Upper lobe of left lung (tissue), 4 donors: ENCODE measurements at regions not wholly inside any gene's neighbourhood (a gene's known extent, or its start where the extent isn't known, plus 50 kb on each side); places are given as distances from the start of the nearest gene placed in this dataset.

ENCODE experiments used
- POLR2A ChIP-seq, 4 donors: fragments of 450-650 bp; IDR thresholded peaks; one replicate each; pipeline ENCODE4 v1.5.1; 2016 to 2017; ENCODE audit warnings: antibody characterized with exemption in 4 of 4, mild to moderate bottlenecking in 2 of 4
- TF ChIP-seq, protein P1 (sequence below), 6 experiments: fragments of 450-650 bp in 4 of 6; fragments of 200-600 bp in 2 of 6; sonication (generic) in 2 of 6; IDR thresholded peaks; one replicate each; pipeline ENCODE4 v1.5.1; 2016 to 2019; ENCODE audit warnings: antibody characterized with exemption in 6 of 6

DNA sequence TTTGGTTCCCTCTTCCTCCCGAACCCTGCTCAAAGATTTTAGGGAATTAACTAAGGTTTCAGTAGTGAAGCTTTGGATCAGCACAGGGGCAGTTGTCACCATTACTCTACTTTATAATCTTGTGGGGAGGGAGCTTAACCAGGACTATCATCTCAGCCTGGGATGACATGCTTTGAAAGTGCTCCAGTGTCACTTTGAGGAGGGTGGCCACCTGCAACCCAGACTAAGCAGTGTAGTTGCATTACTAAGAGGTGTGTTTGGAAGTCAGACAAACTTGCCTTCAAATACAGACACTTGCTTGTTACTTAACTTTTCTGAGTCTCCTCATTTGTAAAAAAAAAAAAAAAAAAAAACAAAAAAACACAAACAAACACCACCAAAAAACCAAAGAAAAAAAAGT lies 340.3 kb upstream of the TBL1XR1 start:
- TF ChIP-seq, protein P1, sequence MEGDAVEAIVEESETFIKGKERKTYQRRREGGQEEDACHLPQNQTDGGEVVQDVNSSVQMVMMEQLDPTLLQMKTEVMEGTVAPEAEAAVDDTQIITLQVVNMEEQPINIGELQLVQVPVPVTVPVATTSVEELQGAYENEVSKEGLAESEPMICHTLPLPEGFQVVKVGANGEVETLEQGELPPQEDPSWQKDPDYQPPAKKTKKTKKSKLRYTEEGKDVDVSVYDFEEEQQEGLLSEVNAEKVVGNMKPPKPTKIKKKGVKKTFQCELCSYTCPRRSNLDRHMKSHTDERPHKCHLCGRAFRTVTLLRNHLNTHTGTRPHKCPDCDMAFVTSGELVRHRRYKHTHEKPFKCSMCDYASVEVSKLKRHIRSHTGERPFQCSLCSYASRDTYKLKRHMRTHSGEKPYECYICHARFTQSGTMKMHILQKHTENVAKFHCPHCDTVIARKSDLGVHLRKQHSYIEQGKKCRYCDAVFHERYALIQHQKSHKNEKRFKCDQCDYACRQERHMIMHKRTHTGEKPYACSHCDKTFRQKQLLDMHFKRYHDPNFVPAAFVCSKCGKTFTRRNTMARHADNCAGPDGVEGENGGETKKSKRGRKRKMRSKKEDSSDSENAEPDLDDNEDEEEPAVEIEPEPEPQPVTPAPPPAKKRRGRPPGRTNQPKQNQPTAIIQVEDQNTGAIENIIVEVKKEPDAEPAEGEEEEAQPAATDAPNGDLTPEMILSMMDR (IDR thresholded peaks at IDR 0.05) = no peak
- TF ChIP-seq POLR2A (IDR thresholded peaks at IDR 0.05) = no peak
